GM23248 (cell line): ENCODE measurements at regions not wholly inside any gene's neighbourhood (a gene's known extent, or its start where the extent isn't known, plus 50 kb on each side); places are given as distances from the start of the nearest gene placed in this dataset.

Experiments used
- EZH2 ChIP-seq: fragments of 200-600 bp; sonication (generic); IDR thresholded peaks from 2 replicates; pipeline ENCODE4 v1.6.1; 2018; ENCODE audit warnings: antibody characterized with exemption, mild to moderate bottlenecking; ENCODE audit not compliant: insufficient read depth, poor library complexity, severe bottlenecking
- EZH2phosphoT487 ChIP-seq: fragments of 200-600 bp; sonication (generic); IDR thresholded peaks from 2 replicates; pipeline ENCODE4 v1.6.1; 2018; ENCODE audit warnings: antibody characterized with exemption, moderate library complexity, mild to moderate bottlenecking, low read depth; ENCODE audit not compliant: insufficient read depth

GRCh38 chr9:7229571-7229970 is 471.8 kb downstream of the KDM4C start:
- TF ChIP-seq EZH2 (no peak), EZH2phosphoT487 (no peak)
